Stomach (tissue), 8 donors: ENCODE measurements at regions not wholly inside any gene's neighbourhood (a gene's known extent, or its start where the extent isn't known, plus 50 kb on each side); places are given as distances from the start of the nearest gene placed in this dataset.

Source experiments
- DNase-seq, 2 donors: peaks; one replicate each; pipeline versions ENCODE4 v3.0.0 to v3.0.0-alpha.2; 2013 to 2019
- H3K27ac ChIP-seq, 5 donors: fragments of 200-600 bp in 4 of 5; sonication (generic) in 4 of 5; one replicate each; pipeline ENCODE4 v1.5.1; 2013 to 2019; ENCODE audit warnings: mild to moderate bottlenecking in 1 of 5, moderate library complexity in 1 of 5
- H3K27me3 ChIP-seq, 3 donors: fragments of 200-600 bp; sonication (generic); one replicate each; pipeline ENCODE4 v1.5.1; 2017 to 2019; ENCODE audit warnings: mixed run types in 1 of 3
- H3K36me3 ChIP-seq, 4 donors: fragments of 200-600 bp; sonication (generic); 1 replicate in 3 of 4; 2 replicates in 1 of 4; pipeline ENCODE4 v1.5.1; 2016 to 2019
- H3K4me1 ChIP-seq, 4 donors: fragments of 200-600 bp; sonication (generic); one replicate each; pipeline ENCODE4 v1.5.1; 2016 to 2019
- H3K4me3 ChIP-seq, 4 donors: fragments of 200-600 bp; sonication (generic) in 3 of 4; one replicate each; pipeline ENCODE4 v1.5.1; 2016 to 2019; ENCODE audit warnings: mild to moderate bottlenecking in 1 of 4
- H3K9me3 ChIP-seq, 4 donors: fragments of 200-600 bp; sonication (generic); one replicate each; pipeline ENCODE4 v1.5.1; 2016 to 2019
- CTCF ChIP-seq, 7 experiments: fragments of 450-650 bp in 4 of 7; fragments of 200-600 bp in 3 of 7; sonication (generic) in 3 of 7; IDR thresholded peaks; one replicate each; pipeline ENCODE4 v1.5.1; 2016 to 2019; ENCODE audit warnings: antibody characterized with exemption in 7 of 7, control low read depth in 2 of 7, mild to moderate bottlenecking in 1 of 7
- EP300 ChIP-seq: sonication (generic); formaldehyde crosslinking; IDR thresholded peaks from one replicate; pipeline ENCODE4 v1.6.1; 2017; ENCODE audit warnings: antibody characterized with exemption
- POLR2A ChIP-seq, 4 donors: fragments of 450-650 bp; IDR thresholded peaks; one replicate each; pipeline ENCODE4 v1.6.1; 2016; ENCODE audit warnings: antibody characterized with exemption in 4 of 4, control low read depth in 2 of 4, mild to moderate bottlenecking in 1 of 4, moderate library complexity in 1 of 4
- POLR2AphosphoS5 ChIP-seq, 3 donors: sonication (generic); formaldehyde crosslinking; IDR thresholded peaks; one replicate each; pipeline ENCODE4 v1.6.1; 2016; ENCODE audit warnings: antibody characterized with exemption in 3 of 3
- WGBS, 5 donors: extraction: QIAGEN DNeasy Blood & Tissue Kit in 3 of 5; methylation state at CpG; one replicate each; pipeline versions ENCODE4 v1.1.5 to v1.1.7; 2013 to 2018; 5-methylcytosine and 5-hydroxymethylcytosine counted together
- intact Hi-C: fragments of 100-400 bp; cut with DNase I; formaldehyde crosslinking; loops from one replicate; pipeline ENCODE4 v1.15.1; 2023; ENCODE audit warnings: low total_unique reads
- donor health status: healthy with polysubstance abuse.
- donor health status: Bipolar disorder and iron deficiency.
- donor health status: healthy.

- intact Hi-C loops: no loop called here
- Histone ChIP-seq H3K27me3 (no peaks in the 10 kb centered on the region), H3K27ac (no peak overlapping the region), H3K36me3 (no peaks in the 10 kb centered on the region), H3K4me3 (no peak overlapping the region), H3K9me3 (no peaks in the 10 kb centered on the region), H3K4me1 (peaks cover 0 to 6% (median 0%) of the 10 kb centered on the region in 4 donors)
- TF ChIP-seq POLR2A (IDR thresholded peaks at IDR 0.05) (no peak), EP300 (no peak)
- 80 to 91% (median 87%) methylated on average over 8 of the region's 8 CpGs for WGBS, 5 donors
- DNase-seq: no peak
These were observed 197.8 kb downstream of the MEMO1 start for GRCh38 chr2:31813016-31813415.

GRCh38 chr2:31812051-31812798 lies 198.6 kb downstream of the MEMO1 start:
- Histone ChIP-seq H3K9me3 (no peaks in the 10 kb centered on the region), H3K27ac (no peak overlapping the region), H3K4me3 (no peak overlapping the region), H3K4me1 (peaks cover 0 to 6% (median 0%) of the 10 kb centered on the region in 4 donors), H3K36me3 (no peaks in the 10 kb centered on the region), H3K27me3 (no peaks in the 10 kb centered on the region)
- intact Hi-C loops: no loop called here
- peak in 1 of 2 donors; percentile 22 for DNase-seq
- TF ChIP-seq POLR2AphosphoS5 (IDR thresholded peaks at IDR 0.05) (no peak), POLR2A (IDR thresholded peaks at IDR 0.05) (no peak), CTCF (IDR thresholded peaks at IDR 0.05) (no peak), EP300 (no peak)
- 59 to 77% (median 65%) methylated on average over 2 of the region's 2 CpGs for WGBS, 5 donors

- no peak overlapping the region for H3K4me3 ChIP-seq
- no peaks in the 10 kb centered on the region for H3K27me3 ChIP-seq
- intact Hi-C loops: no loop called here
- no peaks in the 10 kb centered on the region for H3K36me3 ChIP-seq
- TF ChIP-seq POLR2A (IDR thresholded peaks at IDR 0.05) (no peak), POLR2AphosphoS5 (IDR thresholded peaks at IDR 0.05) (no peak), EP300 (no peak), CTCF (IDR thresholded peaks at IDR 0.05) (no peak)
- H3K4me1 ChIP-seq: peaks cover 0 to 6% (median 0%) of the 10 kb centered on the region in 4 donors
- no peak overlapping the region for H3K27ac ChIP-seq
- 79 to 93% (median 89%) methylated on average over 3 of the region's 3 CpGs for WGBS, 5 donors
- no peaks in the 10 kb centered on the region for H3K9me3 ChIP-seq
- DNase-seq: no peak
These were observed 199.3 kb downstream of the MEMO1 start for GRCh38 chr2:31811482-31811881.

- H3K4me3 ChIP-seq: no peak overlapping the region
- intact Hi-C loops: no loop called here
- H3K9me3 ChIP-seq: no peaks in the 10 kb centered on the region
- H3K27ac ChIP-seq: no peak overlapping the region
- no peak for DNase-seq
- no peaks in the 10 kb centered on the region for H3K36me3 ChIP-seq
- H3K4me1 ChIP-seq: peaks cover 0 to 6% (median 0%) of the 10 kb centered on the region in 4 donors
- TF ChIP-seq EP300 (no peak), CTCF (IDR thresholded peaks at IDR 0.05) (no peak), POLR2AphosphoS5 (IDR thresholded peaks at IDR 0.05) (no peak), POLR2A (IDR thresholded peaks at IDR 0.05) (no peak)
- 40 to 61% (median 49%) methylated on average over 5 of the region's 5 CpGs for WGBS, 5 donors
- no peaks in the 10 kb centered on the region for H3K27me3 ChIP-seq
These were observed 200.4 kb downstream of the MEMO1 start for GRCh38 chr2:31810200-31810917.
